Mammary epithelial cell (primary cell): ENCODE measurements at regions not wholly inside any gene's neighbourhood (a gene's known extent, or its start where the extent isn't known, plus 50 kb on each side); places are given as distances from the start of the nearest gene placed in this dataset.

Source experiments
- EZH2 ChIP-seq: IDR thresholded peaks from 2 replicates; pipeline ENCODE4 v1.6.1; 2012; ENCODE audit warnings: low read length, inconsistent platforms, borderline replicate concordance
- TF ChIP-seq, protein P1 (sequence below), 2 donors: IDR thresholded peaks in 1 of 2; conservative IDR thresholded peaks in 1 of 2; 2 replicates each; pipeline ENCODE4 v1.5.1; 2011 to 2012; ENCODE audit warnings: inconsistent platforms in 2 of 2, low read length in 2 of 2, mild to moderate bottlenecking in 2 of 2, control low read depth in 1 of 2, low read depth in 1 of 2; ENCODE audit not compliant: insufficient read depth in 1 of 2; ENCODE audit errors: extremely low read depth in 1 of 2

DNA sequence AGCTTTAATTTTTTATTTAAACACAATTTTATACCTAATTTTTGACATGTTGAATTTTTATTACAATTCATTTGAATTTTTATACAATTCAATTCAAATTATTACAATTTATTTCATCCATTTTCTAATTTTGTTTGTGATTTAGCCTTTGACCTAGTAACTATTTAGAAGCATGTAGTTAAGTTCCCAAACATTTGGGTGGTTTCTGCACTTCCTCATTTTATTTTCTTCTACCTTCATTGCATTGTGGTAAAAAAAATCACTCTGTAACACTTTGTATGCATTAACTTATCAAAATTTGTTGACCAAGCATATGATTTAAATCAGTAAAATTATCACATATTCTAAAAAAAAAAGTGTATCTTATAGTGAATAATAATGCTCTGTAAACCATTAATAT is 928.9 kb downstream of the ARAP2 start:
- TF ChIP-seq, protein P1, sequence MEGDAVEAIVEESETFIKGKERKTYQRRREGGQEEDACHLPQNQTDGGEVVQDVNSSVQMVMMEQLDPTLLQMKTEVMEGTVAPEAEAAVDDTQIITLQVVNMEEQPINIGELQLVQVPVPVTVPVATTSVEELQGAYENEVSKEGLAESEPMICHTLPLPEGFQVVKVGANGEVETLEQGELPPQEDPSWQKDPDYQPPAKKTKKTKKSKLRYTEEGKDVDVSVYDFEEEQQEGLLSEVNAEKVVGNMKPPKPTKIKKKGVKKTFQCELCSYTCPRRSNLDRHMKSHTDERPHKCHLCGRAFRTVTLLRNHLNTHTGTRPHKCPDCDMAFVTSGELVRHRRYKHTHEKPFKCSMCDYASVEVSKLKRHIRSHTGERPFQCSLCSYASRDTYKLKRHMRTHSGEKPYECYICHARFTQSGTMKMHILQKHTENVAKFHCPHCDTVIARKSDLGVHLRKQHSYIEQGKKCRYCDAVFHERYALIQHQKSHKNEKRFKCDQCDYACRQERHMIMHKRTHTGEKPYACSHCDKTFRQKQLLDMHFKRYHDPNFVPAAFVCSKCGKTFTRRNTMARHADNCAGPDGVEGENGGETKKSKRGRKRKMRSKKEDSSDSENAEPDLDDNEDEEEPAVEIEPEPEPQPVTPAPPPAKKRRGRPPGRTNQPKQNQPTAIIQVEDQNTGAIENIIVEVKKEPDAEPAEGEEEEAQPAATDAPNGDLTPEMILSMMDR (conservative IDR thresholded peaks at IDR 0.05 in 1 of 2, IDR thresholded peaks at IDR 0.05 in 1 of 2; ENCODE audit: extremely low read depth in 1 of 2, insufficient read depth in 1 of 2, low read depth in 1 of 2, low read length in 2 of 2) = no peak
- no peak for TF ChIP-seq EZH2
